DND-41 (cell line): ENCODE measurements at regions not wholly inside any gene's neighbourhood (a gene's known extent, or its start where the extent isn't known, plus 50 kb on each side); places are given as distances from the start of the nearest gene placed in this dataset.
"Not testable (repeated sequence)": the region's sequence is repeated elsewhere in the genome, so short reads cannot be mapped to it uniquely, and the experiment has no call there.

Experiments used
- ATAC-seq: fragments of 200-7000 bp; cut with Tn5 transposase; 3 replicates; pipeline ENCODE4 v1.9.1; 2021; ENCODE audit warnings: low read depth; ENCODE audit not compliant: insufficient read depth
- DNase-seq: peaks from one replicate; pipeline ENCODE4 v3.0.0-alpha.2; 2020
- H2AFZ ChIP-seq: 2 replicates; pipeline ENCODE4 v1.6.0; 2012; ENCODE audit warnings: low read depth, low read length
- H3K27ac ChIP-seq: 2 replicates; pipeline ENCODE4 v1.5.1; 2012; ENCODE audit warnings: low read length, inconsistent platforms
- H3K27me3 ChIP-seq: fragments of 200-600 bp; sonication (generic); 2 replicates; pipeline ENCODE4 v1.6.0; 2012; ENCODE audit warnings: low read length, mild to moderate bottlenecking, inconsistent platforms; ENCODE audit not compliant: insufficient read depth, poor library complexity
- H3K36me3 ChIP-seq: 2 replicates; pipeline ENCODE4 v1.5.1; 2012; ENCODE audit warnings: low read length, inconsistent platforms; ENCODE audit not compliant: insufficient read depth
- H3K4me1 ChIP-seq: 2 replicates; pipeline ENCODE4 v1.5.1; 2012; ENCODE audit warnings: mild to moderate bottlenecking, low read length; ENCODE audit not compliant: insufficient read depth
- H3K4me2 ChIP-seq: 2 replicates; pipeline ENCODE4 v1.6.0; 2012; ENCODE audit warnings: mild to moderate bottlenecking, moderate library complexity, low read length, inconsistent platforms; ENCODE audit not compliant: insufficient read depth
- H3K4me3 ChIP-seq, 2 experiments: fragments of 200-600 bp in 1 of 2; shearing (Covaris generic) in 1 of 2; 2 replicates each; pipeline ENCODE4 v1.5.1; 2012 to 2016; ENCODE audit warnings: inconsistent platforms in 2 of 2, low read length in 2 of 2, mild to moderate bottlenecking in 2 of 2, low read depth in 1 of 2, moderate library complexity in 1 of 2
- H3K79me2 ChIP-seq: 2 replicates; pipeline ENCODE4 v1.6.0; 2012; ENCODE audit warnings: low read length, inconsistent platforms; ENCODE audit not compliant: insufficient read depth
- H3K9ac ChIP-seq: 2 replicates; pipeline ENCODE4 v1.6.0; 2012; ENCODE audit warnings: low read depth, mild to moderate bottlenecking, inconsistent platforms, low read length, moderate library complexity
- H3K9me3 ChIP-seq: 2 replicates; pipeline ENCODE4 v1.5.1; 2012; ENCODE audit warnings: low read length, moderate library complexity, mild to moderate bottlenecking, inconsistent platforms; ENCODE audit not compliant: insufficient read depth, severe bottlenecking
- H4K20me1 ChIP-seq: 2 replicates; pipeline ENCODE4 v1.6.0; 2012; ENCODE audit warnings: low read length; ENCODE audit not compliant: insufficient read depth
- EZH2 ChIP-seq: IDR thresholded peaks from 3 replicates; pipeline ENCODE4 v1.6.1; 2012; ENCODE audit warnings: borderline replicate concordance, low read depth, mild to moderate bottlenecking, moderate library complexity, low read length, inconsistent platforms; ENCODE audit not compliant: severe bottlenecking
- TF ChIP-seq, protein P1 (sequence below): IDR thresholded peaks from 2 replicates; pipeline ENCODE4 v1.5.1; 2012; ENCODE audit warnings: borderline replicate concordance, low read length, moderate library complexity, mild to moderate bottlenecking; ENCODE audit not compliant: poor library complexity, severe bottlenecking; ENCODE audit errors: extremely low read depth

DNA sequence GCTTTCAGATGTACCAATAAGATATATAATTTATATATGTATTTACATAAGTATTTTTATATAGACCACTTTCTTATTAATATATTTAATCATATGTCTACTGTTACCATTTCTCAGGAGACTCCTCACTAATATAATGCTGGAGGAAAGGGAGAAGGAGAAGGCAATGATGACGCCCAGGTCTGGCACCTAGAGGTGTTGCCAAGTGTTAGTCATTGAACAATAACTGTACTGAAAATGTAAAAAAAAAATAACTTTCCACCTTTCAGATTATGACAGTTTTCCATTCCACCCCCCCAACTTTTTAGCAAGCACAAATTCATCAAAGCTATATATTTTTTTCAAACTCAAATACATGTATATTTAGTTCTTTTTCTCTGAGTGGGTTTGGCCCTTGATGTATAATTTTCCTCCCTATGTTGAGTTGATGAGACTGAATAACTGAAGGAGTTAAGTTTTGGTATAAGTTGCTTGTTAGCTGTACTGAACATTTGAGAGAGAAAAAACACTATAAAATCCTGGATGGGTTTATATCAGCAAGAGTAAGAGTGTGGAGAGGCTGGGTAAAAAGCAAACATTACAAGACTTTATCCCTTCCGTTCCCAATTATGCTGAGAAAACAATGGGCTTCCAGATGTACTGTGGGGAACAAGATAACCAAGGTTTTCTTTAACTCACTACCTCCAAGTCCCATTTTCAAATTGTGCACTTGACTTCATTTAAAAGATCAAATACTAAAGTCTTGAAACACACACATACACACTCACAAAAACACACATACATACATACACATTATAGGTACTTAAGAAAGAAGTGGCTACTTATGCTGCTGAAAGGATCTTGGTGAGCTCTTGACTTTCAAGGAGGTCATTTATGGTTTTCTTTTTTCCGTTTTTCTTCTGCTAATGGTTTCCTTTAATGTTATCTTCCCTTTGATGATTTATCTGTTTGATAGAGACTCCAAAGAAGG is 142.8 kb upstream of the IFNE start:
- Histone ChIP-seq H3K9me3 (no peaks in the 10 kb centered on the region), H3K27ac (no peak overlapping the region), H3K4me1 (no peaks in the 10 kb centered on the region), H3K4me3 (no peak overlapping the region), H2AFZ (no peak overlapping the region), H4K20me1 (no peaks in the 10 kb centered on the region), H3K27me3 (no peaks in the 10 kb centered on the region), H3K4me2 (no peak overlapping the region), H3K79me2 (no peaks in the 10 kb centered on the region), H3K9ac (no peak overlapping the region), H3K36me3 (no peaks in the 10 kb centered on the region)
- no peak for ATAC-seq
- TF ChIP-seq EZH2 = no peak
- TF ChIP-seq, protein P1, sequence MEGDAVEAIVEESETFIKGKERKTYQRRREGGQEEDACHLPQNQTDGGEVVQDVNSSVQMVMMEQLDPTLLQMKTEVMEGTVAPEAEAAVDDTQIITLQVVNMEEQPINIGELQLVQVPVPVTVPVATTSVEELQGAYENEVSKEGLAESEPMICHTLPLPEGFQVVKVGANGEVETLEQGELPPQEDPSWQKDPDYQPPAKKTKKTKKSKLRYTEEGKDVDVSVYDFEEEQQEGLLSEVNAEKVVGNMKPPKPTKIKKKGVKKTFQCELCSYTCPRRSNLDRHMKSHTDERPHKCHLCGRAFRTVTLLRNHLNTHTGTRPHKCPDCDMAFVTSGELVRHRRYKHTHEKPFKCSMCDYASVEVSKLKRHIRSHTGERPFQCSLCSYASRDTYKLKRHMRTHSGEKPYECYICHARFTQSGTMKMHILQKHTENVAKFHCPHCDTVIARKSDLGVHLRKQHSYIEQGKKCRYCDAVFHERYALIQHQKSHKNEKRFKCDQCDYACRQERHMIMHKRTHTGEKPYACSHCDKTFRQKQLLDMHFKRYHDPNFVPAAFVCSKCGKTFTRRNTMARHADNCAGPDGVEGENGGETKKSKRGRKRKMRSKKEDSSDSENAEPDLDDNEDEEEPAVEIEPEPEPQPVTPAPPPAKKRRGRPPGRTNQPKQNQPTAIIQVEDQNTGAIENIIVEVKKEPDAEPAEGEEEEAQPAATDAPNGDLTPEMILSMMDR = no peak
- no peak for DNase-seq

DNA sequence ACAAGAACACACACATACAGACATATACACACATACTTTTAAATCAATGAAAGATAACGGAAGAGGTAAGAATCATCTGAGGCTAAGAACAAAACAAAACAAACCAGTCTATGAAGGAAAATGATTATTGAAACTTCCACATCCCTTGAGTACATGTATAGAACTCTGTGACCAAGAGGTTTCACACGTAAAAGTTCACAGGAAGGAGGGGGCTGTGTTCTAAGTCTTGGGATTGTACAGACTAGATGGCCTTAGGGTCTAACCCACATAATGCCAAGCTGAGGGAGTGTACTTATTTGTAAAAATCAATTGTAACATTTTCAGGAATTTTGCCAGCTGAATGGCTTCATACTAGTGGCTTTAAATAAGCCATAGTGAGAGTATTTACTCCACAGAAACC is 144.4 kb upstream of the IFNE start:
- no peak overlapping the region for H3K4me2 ChIP-seq
- H4K20me1 ChIP-seq = no peaks in the 10 kb centered on the region
- H3K4me1 ChIP-seq = no peaks in the 10 kb centered on the region
- no peaks in the 10 kb centered on the region for H3K36me3 ChIP-seq
- DNase-seq = no peak
- H2AFZ ChIP-seq = no peak overlapping the region
- no peaks in the 10 kb centered on the region for H3K79me2 ChIP-seq
- TF ChIP-seq, protein P1 = no peak
- TF ChIP-seq EZH2 = no peak
- no peak overlapping the region for H3K9ac ChIP-seq
- no peak for ATAC-seq
- no peak overlapping the region for H3K4me3 ChIP-seq
- no peaks in the 10 kb centered on the region for H3K9me3 ChIP-seq
- no peak overlapping the region for H3K27ac ChIP-seq
- no peaks in the 10 kb centered on the region for H3K27me3 ChIP-seq

DNA sequence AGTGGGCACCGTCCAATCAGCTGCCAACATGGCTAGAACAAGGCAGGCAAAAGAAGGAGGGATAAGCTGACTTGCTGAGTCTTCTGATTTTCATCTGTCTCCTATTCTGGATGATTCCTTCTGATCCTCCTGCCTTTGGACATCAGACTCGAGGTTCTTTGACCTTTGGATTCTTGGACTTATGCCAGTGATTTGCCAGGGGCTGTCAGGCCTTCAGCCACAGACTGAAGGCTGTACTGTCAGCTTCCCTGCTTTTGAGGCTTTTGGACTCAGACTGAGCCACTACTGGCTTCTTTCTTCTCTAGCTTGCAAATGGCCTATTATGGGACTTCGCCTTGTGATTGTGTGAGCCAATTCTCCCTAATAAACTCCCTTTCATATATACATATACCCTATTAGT is 146.8 kb upstream of the IFNE start:
- H3K9ac ChIP-seq, H3K9me3 ChIP-seq, H3K4me3 ChIP-seq, H3K4me2 ChIP-seq, H3K4me1 ChIP-seq, H4K20me1 ChIP-seq, H3K36me3 ChIP-seq, ATAC-seq, DNase-seq, H3K79me2 ChIP-seq, H3K27me3 ChIP-seq, H3K27ac ChIP-seq, H2AFZ ChIP-seq: not testable (repeated sequence)

DNA sequence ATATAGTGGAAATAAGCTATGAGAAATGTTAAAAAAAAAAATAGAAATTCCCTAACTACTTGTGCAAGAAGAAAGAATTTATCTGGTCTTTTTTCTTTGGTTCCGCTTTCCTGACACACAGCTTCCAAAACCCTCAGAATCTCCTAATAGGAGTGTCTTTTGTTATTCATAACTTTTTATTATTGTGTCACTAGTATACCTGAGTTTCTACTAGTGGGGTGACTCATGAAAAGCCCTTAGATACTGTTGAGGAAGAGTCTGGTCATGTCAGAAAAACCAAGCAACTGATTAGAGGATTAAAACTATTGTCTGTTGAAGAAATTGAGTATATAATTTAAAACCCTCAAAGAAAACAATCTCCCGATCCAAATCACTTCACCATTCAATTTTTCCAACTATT is 152.8 kb upstream of the IFNE start:
- no peak for DNase-seq
- H3K4me1 ChIP-seq = no peaks in the 10 kb centered on the region
- H3K36me3 ChIP-seq = no peaks in the 10 kb centered on the region
- no peak for ATAC-seq
- H4K20me1 ChIP-seq = no peaks in the 10 kb centered on the region
- no peak overlapping the region for H2AFZ ChIP-seq
- TF ChIP-seq, protein P1 = no peak
- no peak for TF ChIP-seq EZH2
- H3K9me3 ChIP-seq = no peaks in the 10 kb centered on the region
- no peak overlapping the region for H3K4me2 ChIP-seq
- no peaks in the 10 kb centered on the region for H3K79me2 ChIP-seq
- H3K9ac ChIP-seq = no peak overlapping the region
- H3K27me3 ChIP-seq = no peaks in the 10 kb centered on the region
- no peak overlapping the region for H3K4me3 ChIP-seq
- no peak overlapping the region for H3K27ac ChIP-seq
